HG02678 (cell line): ENCODE measurements at regions not wholly inside any gene's neighbourhood (a gene's known extent, or its start where the extent isn't known, plus 50 kb on each side); places are given as distances from the start of the nearest gene placed in this dataset.
"Not testable (repeated sequence)": the region's sequence is repeated elsewhere in the genome, so short reads cannot be mapped to it uniquely, and the experiment has no call there.

ENCODE experiments used
- ATAC-seq: cut with Tn5 transposase; IDR thresholded peaks from one replicate; pipeline ENCODE4 v1.9.1; 2021; ENCODE audit warnings: mild to moderate bottlenecking, moderate library complexity; ENCODE audit not compliant: unreplicated experiment

- ATAC-seq: no peak
These were observed 1407.4 kb upstream of the ZEB2 start for GRCh38 chr2:145927131-145927950.

GRCh38 chr2:145925591-145925990 lies 1405.7 kb upstream of the ZEB2 start:
- ATAC-seq: no peak

- ATAC-seq: no peak
These were observed 1399.6 kb upstream of the ZEB2 start for GRCh38 chr2:145919477-145919876.

GRCh38 chr2:145918951-145919350 lies 1399.0 kb upstream of the ZEB2 start:
- ATAC-seq: no peak

- ATAC-seq: no peak
These were observed 1396.9 kb upstream of the ZEB2 start for GRCh38 chr2:145916799-145917198.

GRCh38 chr2:145914716-145915115 lies 1394.8 kb upstream of the ZEB2 start:
- no peak for ATAC-seq

GRCh38 chr2:145910416-145910815 lies 1390.5 kb upstream of the ZEB2 start:
- peak; percentile 67 for ATAC-seq

GRCh38 chr2:145909766-145910165 lies 1389.8 kb upstream of the ZEB2 start:
- ATAC-seq: no peak

GRCh38 chr2:145909175-145909755 lies 1389.3 kb upstream of the ZEB2 start:
- ATAC-seq: no peak

- no peak for ATAC-seq
These were observed 1386.4 kb upstream of the ZEB2 start for GRCh38 chr2:145906354-145906753.

- no peak for ATAC-seq
These were observed 1385.5 kb upstream of the ZEB2 start for GRCh38 chr2:145905371-145905770.

- ATAC-seq: no peak
These were observed 1377.2 kb upstream of the ZEB2 start for GRCh38 chr2:145897151-145897550.

GRCh38 chr2:145887915-145888314 lies 1368.0 kb upstream of the ZEB2 start:
- ATAC-seq: no peak

- ATAC-seq: not testable (repeated sequence)
These were observed 1361.1 kb upstream of the ZEB2 start for GRCh38 chr2:145880997-145881396.

- no peak for ATAC-seq
These were observed 1355.1 kb upstream of the ZEB2 start for GRCh38 chr2:145875016-145875415.

- no peak for ATAC-seq
These were observed 1354.5 kb upstream of the ZEB2 start for GRCh38 chr2:145874466-145874865.

GRCh38 chr2:145864501-145864900 lies 1344.6 kb upstream of the ZEB2 start:
- ATAC-seq: no peak

GRCh38 chr2:145861940-145862339 lies 1342.0 kb upstream of the ZEB2 start:
- no peak for ATAC-seq

GRCh38 chr2:145860083-145860482 lies 1340.2 kb upstream of the ZEB2 start:
- no peak for ATAC-seq

- ATAC-seq: no peak
These were observed 1335.2 kb upstream of the ZEB2 start for GRCh38 chr2:145855142-145855541.

GRCh38 chr2:145854039-145854755 lies 1334.3 kb upstream of the ZEB2 start:
- ATAC-seq: no peak

GRCh38 chr2:145851730-145852129 lies 1331.8 kb upstream of the ZEB2 start:
- no peak for ATAC-seq
